NB4 (cell line): ENCODE measurements at regions not wholly inside any gene's neighbourhood (a gene's known extent, or its start where the extent isn't known, plus 50 kb on each side); places are given as distances from the start of the nearest gene placed in this dataset.

Source experiments
- CTCF ChIP-seq: IDR thresholded peaks from one replicate; pipeline ENCODE4 v1.5.1; 2012; ENCODE audit warnings: low read depth, low read length
- MAX ChIP-seq: IDR thresholded peaks from 2 replicates; pipeline ENCODE4 v1.6.1; 2011; ENCODE audit warnings: low read depth, low read length
- POLR2A ChIP-seq: IDR thresholded peaks from 2 replicates; pipeline ENCODE4 v1.6.1; 2011; ENCODE audit warnings: mild to moderate bottlenecking; ENCODE audit not compliant: insufficient read length; ENCODE audit errors: extremely low read depth

DNA sequence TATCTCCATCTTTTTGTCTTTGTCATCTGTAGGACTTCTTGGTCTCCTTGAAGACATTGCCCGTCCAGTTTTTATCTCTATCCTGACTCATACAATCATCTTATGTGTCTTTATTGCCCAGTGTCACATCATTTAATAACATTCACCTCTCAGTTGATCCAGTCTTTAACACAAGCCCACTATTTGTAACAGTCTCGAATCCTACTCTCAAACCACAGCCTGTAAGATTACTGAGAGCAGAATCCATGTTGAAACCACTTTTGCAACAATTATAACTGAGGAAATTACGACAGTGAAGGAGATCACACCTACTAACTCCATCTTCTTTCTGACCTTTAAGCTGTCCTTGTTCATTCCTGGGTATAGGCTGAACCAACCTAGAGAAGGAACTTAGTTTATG, 1206.0 kb upstream of the ZEB2 start:
- TF ChIP-seq CTCF (no peak), POLR2A (no peak), MAX (no peak)
